HCT116 (cell line): ENCODE measurements at regions not wholly inside any gene's neighbourhood (a gene's known extent, or its start where the extent isn't known, plus 50 kb on each side); places are given as distances from the start of the nearest gene placed in this dataset.

ENCODE experiments used
- ATAC-seq: fragments of 200-7000 bp; cut with Tn5 transposase; 2 replicates; pipeline ENCODE4 v1.9.1; 2020; ENCODE audit warnings: mild to moderate bottlenecking, moderate library complexity
- BruUV-seq: library from RNA; stranded (reverse); fragments of 400-500 nt; replicated peaks from 2 replicates; lab custom pipeline; 2021; lab: Mats Ljungman, UMichigan
- CTCF ChIA-PET: fragments of 300-600 bp; sonication (Branson Sonifier 250); formaldehyde crosslinking; loops from one replicate; lab custom pipeline; 2021; ENCODE audit warnings: antibody characterized with exemption; lab: Charles Lee
- POLR2A ChIA-PET: fragments of 300-600, 350-600 bp; sonication (Branson Sonifier 250); formaldehyde crosslinking; loops from one replicate; lab custom pipeline; 2021; ENCODE audit warnings: antibody characterized with exemption; lab: Charles Lee
- RAD21 ChIA-PET, 2 experiments: fragments of 300-600 bp; sonication (Branson Sonifier 250); formaldehyde crosslinking; loops; one replicate each; lab custom pipeline; 2023; ENCODE audit warnings: low total read pairs in 2 of 2; ENCODE audit not compliant: uncharacterized antibody in 2 of 2, unreplicated experiment in 2 of 2, low non-redundant PET in 1 of 2; lab: Charles Lee
- DNase-seq: peaks from one replicate; pipeline ENCODE4 v3.0.0-alpha.2; 2010; ENCODE audit warnings: low read depth, low spot score
- H2AFZ ChIP-seq: fragments of 200-600 bp; shearing (Covaris generic), sonication (generic); 2 replicates; pipeline ENCODE4 v1.6.1; 2017; ENCODE audit warnings: low read depth, mixed run types, mixed read lengths, antibody characterized with exemption, low read length; ENCODE audit not compliant: poor library complexity, severe bottlenecking
- H3K27ac ChIP-seq: 2 replicates; pipeline ENCODE4 v1.5.1; 2012; ENCODE audit warnings: low read depth, low read length
- H3K27me3 ChIP-seq: fragments of 200-600 bp; sonication (generic); 2 replicates; pipeline ENCODE4 v1.6.1; 2016; ENCODE audit warnings: mixed run types, low read length, mixed read lengths; ENCODE audit not compliant: insufficient read depth
- H3K36me3 ChIP-seq, 2 experiments: fragments of 200-500 bp in 1 of 2; fragments of 200-600 bp in 1 of 2; sonication (Bioruptor generic) in 1 of 2; sonication (generic) in 1 of 2; 2 replicates each; pipeline versions ENCODE4 v1.5.1 to v1.6.1; 2014 to 2016; ENCODE audit warnings: low read length in 2 of 2, inconsistent platforms in 1 of 2, mixed read lengths in 1 of 2, mixed run types in 1 of 2; ENCODE audit not compliant: insufficient read depth in 2 of 2, control insufficient read depth in 1 of 2
- H3K4me1 ChIP-seq, 2 experiments: fragments of 200-600 bp in 1 of 2; sonication (generic) in 1 of 2; 2 replicates each; pipeline versions ENCODE4 v1.5.1 to v1.6.1; 2012 to 2017; ENCODE audit warnings: low read length in 2 of 2, inconsistent platforms in 1 of 2, mild to moderate bottlenecking in 1 of 2, mixed read lengths in 1 of 2, mixed run types in 1 of 2, moderate library complexity in 1 of 2; ENCODE audit not compliant: insufficient read depth in 2 of 2, control insufficient read depth in 1 of 2
- H3K4me2 ChIP-seq: fragments of 200-600 bp; sonication (generic); 2 replicates; pipeline ENCODE4 v1.6.1; 2017; ENCODE audit warnings: mixed run types, low read length, mixed read lengths
- H3K4me3 ChIP-seq, 2 experiments: fragments of 200-600 bp in 1 of 2; sonication (generic) in 1 of 2; replicated peaks in 1 of 2; 2 replicates each; pipeline ENCODE4 v1.5.1; 2011 to 2016; ENCODE audit warnings: low read length in 2 of 2, control low read depth in 1 of 2, low read depth in 1 of 2, mild to moderate bottlenecking in 1 of 2, mixed read lengths in 1 of 2, mixed run types in 1 of 2
- H3K79me2 ChIP-seq: fragments of 200-600 bp; sonication (generic); 2 replicates; pipeline ENCODE4 v1.6.1; 2017; ENCODE audit warnings: mild to moderate bottlenecking, mixed run types, low read length, moderate library complexity, mixed read lengths; ENCODE audit not compliant: insufficient read depth
- H3K9ac ChIP-seq: fragments of 200-600 bp; sonication (generic); 2 replicates; pipeline ENCODE4 v1.6.1; 2016; ENCODE audit warnings: low read length, mixed read lengths
- H3K9me2 ChIP-seq: fragments of 200-600 bp; sonication (generic), shearing (Covaris generic); 2 replicates; pipeline ENCODE4 v1.6.1; 2017; ENCODE audit warnings: mixed run types, mild to moderate bottlenecking, moderate library complexity; ENCODE audit not compliant: insufficient read depth
- H3K9me3 ChIP-seq, 2 experiments: fragments of 200-500 bp in 1 of 2; fragments of 200-600 bp in 1 of 2; sonication (Bioruptor generic) in 1 of 2; sonication (generic) in 1 of 2; 2 replicates each; pipeline ENCODE4 v1.6.1; 2014 to 2017; ENCODE audit warnings: low read length in 2 of 2, mixed read lengths in 2 of 2, inconsistent platforms in 1 of 2, low read depth in 1 of 2, mild to moderate bottlenecking in 1 of 2, mixed run types in 1 of 2, moderate library complexity in 1 of 2; ENCODE audit not compliant: control insufficient read depth in 1 of 2, insufficient read depth in 1 of 2
- H4K20me1 ChIP-seq: fragments of 200-600 bp; sonication (generic), shearing (Covaris generic); 2 replicates; pipeline ENCODE4 v1.6.1; 2017; ENCODE audit warnings: mixed run types, mild to moderate bottlenecking, moderate library complexity; ENCODE audit not compliant: insufficient read depth
- ATF3 ChIP-seq: IDR thresholded peaks from 2 replicates; pipeline ENCODE4 v1.6.1; 2012
- EGR1 ChIP-seq: IDR thresholded peaks from 2 replicates; pipeline ENCODE4 v1.6.1; 2012; ENCODE audit warnings: low read depth
- ELF1 ChIP-seq: IDR thresholded peaks from 2 replicates; pipeline ENCODE4 v1.6.1; 2012; ENCODE audit warnings: low read depth, borderline replicate concordance
- EZH2 ChIP-seq: fragments of 200-600 bp; sonication (generic); IDR thresholded peaks from 2 replicates; pipeline ENCODE4 v1.6.1; 2017; ENCODE audit warnings: antibody characterized with exemption, mixed run types
- EZH2phosphoT487 ChIP-seq: fragments of 200-600 bp; IDR thresholded peaks from 2 replicates; pipeline ENCODE4 v1.6.1; 2018; ENCODE audit warnings: antibody characterized with exemption, borderline replicate concordance
- FOSL1 ChIP-seq: IDR thresholded peaks from 2 replicates; pipeline ENCODE4 v1.6.1; 2012; ENCODE audit warnings: low read depth
- JUND ChIP-seq: IDR thresholded peaks from 2 replicates; pipeline ENCODE4 v1.6.1; 2012
- MAX ChIP-seq: IDR thresholded peaks from 2 replicates; pipeline ENCODE4 v1.6.1; 2012
- POLR2A ChIP-seq: IDR thresholded peaks from 2 replicates; pipeline ENCODE4 v1.7.0; 2011; ENCODE audit warnings: borderline replicate concordance; ENCODE audit not compliant: insufficient read depth, insufficient read length; ENCODE audit errors: extremely low read depth
- POLR2AphosphoS5 ChIP-seq: IDR thresholded peaks from 2 replicates; pipeline ENCODE4 v1.6.1; 2011; ENCODE audit warnings: mild to moderate bottlenecking, low read depth, low read length, moderate library complexity
- RAD21 ChIP-seq: IDR thresholded peaks from 2 replicates; pipeline ENCODE4 v1.6.1; 2012; ENCODE audit warnings: low read depth, mild to moderate bottlenecking
- SIN3A ChIP-seq: IDR thresholded peaks from 2 replicates; pipeline ENCODE4 v1.6.1; 2012; ENCODE audit warnings: low read depth
- SP1 ChIP-seq: IDR thresholded peaks from 2 replicates; pipeline ENCODE4 v1.6.1; 2012; ENCODE audit warnings: low read depth
- TCF7L2 ChIP-seq: IDR thresholded peaks from 2 replicates; pipeline ENCODE4 v1.7.0; 2011; ENCODE audit warnings: borderline replicate concordance, inconsistent platforms; ENCODE audit not compliant: insufficient read depth, insufficient read length; ENCODE audit errors: extremely low read depth
- YY1 ChIP-seq: IDR thresholded peaks from 2 replicates; pipeline ENCODE4 v1.6.1; 2011; ENCODE audit warnings: low read length, low read depth, moderate library complexity, mild to moderate bottlenecking; ENCODE audit not compliant: insufficient replicate concordance; ENCODE audit errors: extremely low read depth
- ZBTB33 ChIP-seq: IDR thresholded peaks from 2 replicates; pipeline ENCODE4 v1.6.1; 2011; ENCODE audit warnings: mild to moderate bottlenecking, low read length, moderate library complexity; ENCODE audit not compliant: insufficient replicate concordance; ENCODE audit errors: extremely low read depth
- intact Hi-C: fragments of 100-400 bp; cut with micrococcal nuclease; formaldehyde crosslinking; loops from 2 replicates; pipeline ENCODE4 v1.10.0; 2022

GRCh38 chr5:33184367-33184766 is 256.4 kb upstream of the TARS1 start:
- POLR2A ChIA-PET: no interaction called here
- Histone ChIP-seq H3K27ac (no peak overlapping the region), H3K4me3 (no peak overlapping the region), H3K4me1 (no peaks in the 10 kb centered on the region), H3K79me2 (no peaks in the 10 kb centered on the region), H3K4me2 (no peak overlapping the region), H3K9me2 (no peaks in the 10 kb centered on the region), H3K36me3 (no peaks in the 10 kb centered on the region), H4K20me1 (no peaks in the 10 kb centered on the region), H3K27me3 (no peaks in the 10 kb centered on the region), H3K9ac (no peak overlapping the region), H3K9me3 (no peaks in the 10 kb centered on the region), H2AFZ (no peak overlapping the region)
- RAD21 ChIA-PET: no interaction called here
- intact Hi-C loops: loop anchor here (5.0 to 10.0 kb wide), 4 partner anchors 238 to 697 kb away; no protein-coding TSS in a partner anchor
- no peak for TF ChIP-seq MAX
- no peak for TF ChIP-seq RAD21
- TF ChIP-seq SP1: no peak
- no peak for TF ChIP-seq ZBTB33
- no peak for TF ChIP-seq FOSL1
- no peak for TF ChIP-seq ELF1
- no peak for TF ChIP-seq SIN3A
- no peak for TF ChIP-seq POLR2A
- no peak for TF ChIP-seq YY1
- BruUV-seq: no TSS peak
- CTCF ChIA-PET: no interaction called here
- no peak for DNase-seq
- ATAC-seq: no peak

- intact Hi-C loops: loop anchor here (10.0 kb wide), 2 partner anchors 243 to 573 kb away; no protein-coding TSS in a partner anchor
- POLR2A ChIA-PET: no interaction called here
- TF ChIP-seq MAX: no peak
- TF ChIP-seq EGR1: no peak
- TF ChIP-seq POLR2AphosphoS5: no peak
- TF ChIP-seq ELF1: no peak
- TF ChIP-seq EZH2phosphoT487: no peak
- no peak for TF ChIP-seq JUND
- no peak for TF ChIP-seq ATF3
- TF ChIP-seq TCF7L2: no peak
- no peak for TF ChIP-seq YY1
- no peak for TF ChIP-seq EZH2
- TF ChIP-seq ZBTB33: no peak
- no peak for TF ChIP-seq FOSL1
These were observed 252.7 kb upstream of the TARS1 start for GRCh38 chr5:33188089-33188488.

More at GRCh38 chr5:33188089-33188488, 252.7 kb upstream of the TARS1 start:
- Histone ChIP-seq H3K9ac (no peak overlapping the region), H3K4me2 (no peak overlapping the region), H3K9me3 (no peaks in the 10 kb centered on the region), H3K27ac (no peak overlapping the region), H3K36me3 (no peaks in the 10 kb centered on the region), H3K4me3 (no peak overlapping the region), H3K79me2 (no peaks in the 10 kb centered on the region), H2AFZ (no peak overlapping the region), H4K20me1 (no peaks in the 10 kb centered on the region), H3K4me1 (no peaks in the 10 kb centered on the region), H3K9me2 (no peaks in the 10 kb centered on the region), H3K27me3 (no peaks in the 10 kb centered on the region)
- DNase-seq (no peak), ATAC-seq (no peak)
- BruUV-seq: no TSS peak
- ChIA-PET CTCF (no interaction called here), RAD21 (no interaction called here)
